NB4 (cell line): ENCODE measurements at regions not wholly inside any gene's neighbourhood (a gene's known extent, or its start where the extent isn't known, plus 50 kb on each side); places are given as distances from the start of the nearest gene placed in this dataset.

ENCODE experiments used
- CTCF ChIP-seq: IDR thresholded peaks from one replicate; pipeline ENCODE4 v1.5.1; 2012; ENCODE audit warnings: low read depth, low read length
- MAX ChIP-seq: IDR thresholded peaks from 2 replicates; pipeline ENCODE4 v1.6.1; 2011; ENCODE audit warnings: low read depth, low read length
- MYC ChIP-seq: IDR thresholded peaks from 2 replicates; pipeline ENCODE4 v1.6.1; 2011; ENCODE audit warnings: low read depth, low read length
- POLR2A ChIP-seq: IDR thresholded peaks from 2 replicates; pipeline ENCODE4 v1.6.1; 2011; ENCODE audit warnings: mild to moderate bottlenecking; ENCODE audit not compliant: insufficient read length; ENCODE audit errors: extremely low read depth

- no peak for TF ChIP-seq CTCF
- TF ChIP-seq POLR2A, result no peak
- no peak for TF ChIP-seq MAX
- no peak for TF ChIP-seq MYC
These were observed 96.4 kb upstream of the SELENOP start for GRCh38 chr5:42908086-42908485.
